ENCODE measurements at regions not wholly inside any gene's neighbourhood (a gene's known extent, or its start where the extent isn't known, plus 50 kb on each side); places are given as distances from the start of the nearest gene placed in this dataset.

DNA sequence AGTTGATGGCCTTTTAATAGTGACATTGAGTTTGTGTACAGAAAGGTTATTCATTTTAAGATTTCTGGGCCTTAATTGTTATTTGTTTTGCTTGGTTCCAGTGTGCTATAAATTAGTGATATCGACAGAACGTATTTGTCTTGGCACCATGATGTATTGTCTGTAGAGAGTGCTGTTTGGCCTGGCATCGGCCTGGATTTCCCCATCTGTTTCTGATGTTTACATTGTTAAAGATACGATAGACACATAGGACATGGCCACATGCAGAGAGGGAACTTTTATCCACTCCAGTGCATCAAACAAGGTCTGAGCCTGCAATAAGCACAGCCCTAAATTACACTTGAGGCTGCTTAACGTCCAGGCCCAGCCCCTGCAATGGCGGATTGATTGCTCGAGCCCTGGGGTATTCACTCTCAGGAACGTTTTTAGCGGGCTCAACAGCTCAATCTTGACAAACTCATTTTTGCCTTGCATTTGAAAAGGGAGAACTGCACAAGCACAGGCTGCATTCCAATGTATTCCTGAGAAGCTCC lies 144.7 kb downstream of the SLC4A3 start:
- peak; percentile 45 for DNase-seq

DNA sequence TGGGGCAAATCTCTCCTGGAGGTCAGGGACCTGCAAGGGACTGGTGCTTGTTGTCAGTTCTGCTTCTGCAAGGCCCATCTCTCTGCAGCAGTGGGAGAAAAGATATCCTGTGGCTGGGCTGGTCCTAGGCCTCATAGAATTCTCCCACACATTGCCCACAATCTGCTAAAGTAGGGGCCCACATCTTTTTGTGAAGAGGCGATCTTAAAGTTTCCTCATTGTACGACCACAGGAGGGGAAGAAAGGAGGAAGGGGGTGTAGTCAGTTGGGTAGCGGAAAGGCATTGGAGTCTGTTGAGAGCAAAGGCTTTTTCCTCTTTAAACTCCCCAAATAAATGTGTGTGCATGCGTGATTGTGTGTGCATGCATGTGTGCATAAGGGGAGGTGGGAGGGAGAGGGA lies 145.3 kb downstream of the SLC4A3 start:
- peak; percentile 49 for DNase-seq

GRCh38 chr2:219775506-219775905 lies 148.1 kb downstream of the SLC4A3 start:
- no peak for DNase-seq

DNA sequence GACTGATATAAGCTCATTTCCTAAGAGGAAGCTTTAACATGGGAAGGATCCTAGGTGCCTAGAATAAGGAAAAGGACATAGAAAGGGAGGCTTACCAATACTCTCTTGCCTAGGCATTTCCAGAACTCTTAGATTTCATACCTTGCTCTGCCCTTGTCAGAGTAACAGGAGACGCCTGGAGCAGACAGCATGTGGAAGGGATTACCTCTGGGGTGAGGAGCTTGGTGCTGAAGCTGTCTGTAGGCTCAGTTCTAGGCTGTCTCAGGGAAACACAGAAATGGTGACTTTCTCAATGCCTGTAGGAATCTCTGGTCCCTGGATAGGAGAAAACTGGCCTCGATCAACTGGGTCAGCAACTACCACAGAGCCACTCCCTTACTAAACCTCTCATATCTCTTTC lies 150.0 kb downstream of the SLC4A3 start:
- no peak for DNase-seq

DNA sequence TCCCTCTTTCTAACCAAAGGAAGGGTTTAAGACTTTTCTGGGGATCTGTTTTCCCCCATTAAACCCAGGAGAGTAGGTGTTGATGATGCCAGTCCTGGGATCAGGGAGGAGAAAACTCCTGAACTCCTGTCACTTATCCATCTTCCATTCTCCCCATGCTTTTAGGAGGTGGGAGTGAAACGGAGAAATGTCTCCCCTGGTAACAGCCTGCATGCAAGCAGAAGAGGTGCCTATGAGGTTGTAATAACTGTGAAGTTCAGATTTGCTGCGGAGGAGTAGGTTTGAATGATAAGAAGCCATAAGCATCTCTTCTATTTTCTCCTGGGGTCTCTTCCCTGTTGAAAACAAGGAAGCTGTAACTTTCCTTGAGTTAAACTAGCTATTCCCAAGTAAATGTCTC lies 150.8 kb downstream of the SLC4A3 start:
- DNase-seq: no peak

DNA sequence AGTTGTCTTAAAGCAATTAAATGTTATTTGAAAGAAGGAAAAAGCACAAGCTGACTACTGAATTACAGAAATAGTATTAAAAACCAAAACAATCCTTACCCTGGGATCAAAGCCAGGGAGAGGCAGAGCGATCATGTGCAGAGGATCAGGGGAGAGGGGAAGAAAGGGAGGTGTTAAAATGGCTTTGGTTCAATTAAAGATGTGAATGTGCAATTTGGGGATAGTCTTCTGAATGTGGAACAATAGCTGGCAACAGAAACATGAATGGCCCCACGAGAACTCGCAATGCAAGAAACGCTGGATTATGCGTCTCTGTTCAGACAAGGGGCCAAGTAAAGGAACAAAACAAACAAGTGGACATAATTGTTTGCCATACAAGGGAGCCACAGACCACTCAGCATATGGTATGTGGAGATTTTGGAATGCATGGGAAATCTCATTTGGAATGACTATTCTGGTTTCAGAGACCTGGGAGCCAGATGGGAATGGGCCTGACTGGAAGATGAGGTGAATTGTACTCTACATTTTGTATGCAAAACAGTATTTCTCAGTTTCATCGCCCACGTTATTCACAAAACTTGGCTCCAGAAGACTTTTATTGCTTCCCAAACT lies 155.4 kb downstream of the SLC4A3 start:
- no peak for DNase-seq

GRCh38 chr2:219783359-219783975 lies 156.0 kb downstream of the SLC4A3 start:
- DNase-seq: no peak

DNA sequence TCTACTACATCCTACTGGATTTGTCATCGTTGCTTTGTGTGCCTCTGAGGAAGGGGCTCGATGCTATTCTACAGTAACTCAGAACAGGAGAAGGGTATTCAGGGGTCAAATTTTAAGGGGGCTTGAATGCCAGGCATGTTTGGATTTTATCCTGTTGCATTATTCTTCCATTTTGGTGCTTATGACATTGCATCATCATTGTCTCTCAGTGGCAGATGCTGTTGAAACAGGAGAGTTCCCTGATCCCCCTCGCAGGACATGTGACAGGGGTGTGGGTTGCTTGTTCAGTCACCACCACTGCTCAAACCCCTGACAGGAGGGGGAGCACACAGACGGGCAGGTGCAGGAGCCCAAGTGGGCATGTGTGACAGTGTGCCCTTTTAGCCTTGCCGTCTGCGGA lies 156.7 kb downstream of the SLC4A3 start:
- DNase-seq: no peak

DNA sequence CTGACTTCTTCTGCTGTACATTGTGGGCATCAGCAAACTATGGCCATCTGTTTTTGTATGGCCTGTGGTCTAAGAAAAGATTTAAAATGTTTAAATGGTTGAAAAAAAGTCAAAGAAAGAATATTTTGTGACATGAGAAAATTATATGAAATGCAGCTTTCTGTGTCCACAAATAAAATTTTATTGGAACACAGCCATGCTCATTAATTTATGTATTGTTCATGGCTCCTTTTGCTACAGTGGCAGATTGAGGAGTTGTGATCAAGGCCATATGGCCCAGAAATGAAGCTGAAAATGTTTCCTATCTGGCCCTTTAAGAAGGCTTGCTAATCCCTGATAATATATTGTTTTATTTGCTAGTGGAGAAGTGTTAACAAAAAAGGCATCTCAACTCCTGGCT lies 162.0 kb downstream of the SLC4A3 start:
- DNase-seq: no peak

DNA sequence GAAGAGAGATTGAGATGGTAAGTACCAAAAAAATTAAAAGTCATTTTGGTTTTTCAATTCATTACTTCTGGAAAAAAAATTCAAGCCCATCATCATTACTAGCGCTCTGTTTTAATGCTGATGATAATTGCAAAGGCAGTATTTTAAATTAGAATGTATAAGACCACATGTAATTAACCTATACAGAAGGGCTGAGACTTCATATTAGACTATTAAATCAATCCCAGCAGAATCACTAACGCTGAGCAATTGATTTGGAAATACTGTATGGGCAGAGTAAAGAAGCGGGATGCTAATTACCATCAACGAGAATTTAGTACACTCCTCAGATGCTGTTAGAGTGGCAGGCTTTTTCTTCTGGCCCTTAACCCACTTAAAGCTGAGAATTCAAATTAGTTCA lies 165.0 kb downstream of the SLC4A3 start:
- no peak for DNase-seq

DNA sequence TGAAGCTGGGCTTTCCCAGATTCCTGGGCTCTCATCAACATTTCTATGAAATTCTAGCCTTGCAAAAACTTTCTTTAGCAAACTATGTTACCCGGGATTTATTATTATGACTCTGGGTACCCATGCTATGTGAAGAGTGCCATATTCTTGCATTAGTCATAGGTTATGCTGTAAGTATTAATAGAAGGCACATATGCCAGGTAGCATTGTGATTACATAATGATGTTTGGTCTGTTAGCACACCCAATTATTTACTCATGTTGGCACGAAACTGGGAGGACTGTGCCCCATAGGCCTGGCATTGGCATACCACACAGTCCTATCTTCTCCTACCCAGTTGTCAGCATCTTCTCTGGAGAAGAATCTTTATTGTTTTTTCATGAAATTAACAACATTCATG lies 171.0 kb downstream of the SLC4A3 start:
- no peak for DNase-seq

GRCh38 chr2:219803294-219803693 lies 175.9 kb downstream of the SLC4A3 start:
- no peak for DNase-seq

DNA sequence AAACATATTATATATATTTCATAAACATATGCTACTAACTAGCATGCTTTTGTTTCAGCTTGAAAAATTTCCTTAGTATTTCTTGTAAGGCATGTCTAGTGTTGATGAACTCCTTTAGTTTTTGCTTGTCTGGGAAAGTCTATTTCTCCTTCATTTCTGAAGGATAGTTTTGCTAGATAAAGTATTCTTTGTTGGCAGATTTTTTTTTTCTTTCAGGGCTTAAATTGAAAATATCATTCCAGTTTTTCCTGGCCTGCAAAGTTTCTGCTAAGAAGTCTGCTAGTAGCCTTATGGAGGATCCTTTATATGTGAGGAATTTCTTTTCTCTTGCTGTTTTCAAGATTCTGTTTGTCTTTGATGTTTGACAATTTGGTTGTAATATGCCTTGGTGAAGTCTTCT lies 183.5 kb downstream of the SLC4A3 start:
- DNase-seq: no peak

DNA sequence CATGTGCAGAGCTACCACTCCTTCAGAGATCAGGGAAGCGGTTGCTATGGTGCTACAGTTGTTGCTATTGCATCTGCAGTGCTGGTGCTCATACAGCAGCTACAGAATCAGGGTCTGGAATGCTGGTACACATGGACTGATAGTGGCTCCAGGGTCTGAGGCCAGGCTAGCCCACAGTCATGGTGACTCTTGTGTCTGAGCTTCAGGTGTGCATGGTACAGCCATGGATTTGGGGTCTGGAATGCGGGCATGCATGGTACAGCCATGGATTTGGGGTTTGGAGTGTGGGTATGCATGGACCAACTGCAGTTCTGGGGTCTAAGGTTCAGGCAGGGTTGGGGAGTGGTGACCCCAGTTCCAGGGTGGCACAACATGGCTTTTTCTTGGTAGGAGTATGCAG lies 185.2 kb downstream of the SLC4A3 start:
- DNase-seq: no peak

DNA sequence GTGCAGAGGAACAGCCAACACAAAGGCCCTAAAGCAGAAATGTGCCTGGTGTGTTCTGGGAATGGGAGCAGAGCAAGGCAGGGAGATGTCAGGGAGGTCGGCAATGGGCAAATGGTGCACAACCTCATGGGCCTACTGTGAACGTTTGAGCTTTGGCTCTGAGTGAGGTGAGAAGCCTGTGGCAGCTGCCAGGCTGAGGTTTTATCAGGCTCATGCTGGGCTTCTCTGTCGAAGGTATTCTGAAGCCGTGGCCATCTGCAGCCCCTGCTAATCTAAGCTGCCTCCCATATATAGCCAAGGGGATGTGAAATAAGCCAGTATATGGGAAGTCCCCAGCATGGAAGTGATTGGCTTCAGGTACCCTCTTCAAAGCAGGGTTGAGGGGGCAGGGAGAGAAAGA lies 193.3 kb downstream of the SLC4A3 start:
- no peak for DNase-seq

DNA sequence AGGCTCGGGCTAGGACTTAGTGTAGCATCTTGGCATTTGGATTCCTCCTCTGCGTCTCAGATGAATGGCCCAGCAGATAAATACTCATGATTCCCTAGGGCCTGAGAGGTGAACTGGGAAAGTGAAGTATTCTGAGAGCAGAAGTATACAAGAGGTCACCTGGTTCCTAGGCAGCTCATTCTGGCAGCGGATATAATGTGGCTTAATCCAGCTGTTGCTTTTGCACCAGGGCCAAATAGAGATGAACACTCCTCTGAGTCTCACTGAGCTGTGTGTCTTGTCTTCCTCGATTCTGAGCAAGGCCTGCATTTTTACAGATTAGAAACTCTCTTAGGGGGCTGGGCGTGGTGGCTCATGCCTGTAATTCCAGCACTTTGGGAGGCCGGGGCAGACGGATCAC lies 196.1 kb downstream of the SLC4A3 start:
- DNase-seq: no peak

DNA sequence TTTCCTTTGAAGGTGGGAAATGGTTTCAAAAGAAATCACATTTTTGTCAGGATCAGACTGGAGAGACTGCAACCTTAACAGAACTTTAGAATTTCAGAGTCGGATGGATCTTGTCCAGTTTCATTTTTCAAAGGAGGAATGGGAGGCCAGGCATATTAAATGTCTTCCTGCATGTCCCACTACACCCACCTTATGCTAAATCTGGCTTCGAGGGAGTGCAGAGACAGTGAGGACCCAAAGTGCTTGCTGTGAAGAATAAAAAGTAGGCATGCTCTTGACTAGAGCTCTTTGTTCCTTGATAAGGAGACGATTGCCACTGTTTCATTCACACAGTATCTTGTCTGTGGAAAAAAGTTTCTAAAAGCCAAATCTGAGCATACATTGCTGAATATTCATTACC lies 197.6 kb downstream of the SLC4A3 start:
- no peak for DNase-seq

GRCh38 chr2:219828127-219828526 lies 200.7 kb downstream of the SLC4A3 start:
- no peak for DNase-seq

DNA sequence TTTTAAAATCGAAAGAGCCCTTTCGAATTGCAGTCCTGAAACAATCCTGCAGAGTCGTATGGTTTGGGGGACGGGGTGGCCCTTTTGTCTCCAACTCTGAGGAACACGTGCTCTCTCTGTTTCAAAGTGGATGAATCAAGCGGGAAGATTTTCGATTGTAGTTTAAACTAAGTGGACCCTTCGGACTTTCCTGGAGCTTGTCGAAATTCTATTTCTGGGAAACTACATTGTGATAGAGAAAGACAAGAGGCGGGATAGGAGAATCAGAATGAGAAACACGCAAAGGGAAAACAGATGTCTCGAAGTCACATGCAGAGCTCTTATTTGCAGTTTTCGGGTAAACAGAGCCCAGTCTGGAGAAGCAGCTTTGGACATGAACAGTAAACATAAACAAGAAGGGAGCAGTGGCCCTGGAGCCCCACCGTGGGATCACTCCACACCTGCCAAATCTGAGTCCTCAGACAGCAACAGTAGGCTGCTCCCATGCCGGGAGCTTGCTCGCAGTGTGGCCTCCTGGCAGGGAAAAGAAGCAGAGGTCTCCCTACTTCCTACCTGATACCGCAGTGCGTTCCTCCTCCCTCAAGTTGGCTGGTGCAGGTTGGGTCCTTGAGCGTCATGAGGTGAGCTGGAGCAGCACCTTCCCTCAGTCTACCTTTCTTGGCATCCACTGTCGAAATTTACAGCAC lies 202.4 kb downstream of the SLC4A3 start:
- DNase-seq: no peak

- DNase-seq: no peak
These were observed 202.9 kb downstream of the SLC4A3 start for GRCh38 chr2:219830353-219830738.

- no peak for DNase-seq
These were observed 204.5 kb downstream of the SLC4A3 start for GRCh38 chr2:219831957-219832356.

- DNase-seq: no peak
These were observed 205.5 kb downstream of the SLC4A3 start for GRCh38 chr2:219832904-219833303.

DNA sequence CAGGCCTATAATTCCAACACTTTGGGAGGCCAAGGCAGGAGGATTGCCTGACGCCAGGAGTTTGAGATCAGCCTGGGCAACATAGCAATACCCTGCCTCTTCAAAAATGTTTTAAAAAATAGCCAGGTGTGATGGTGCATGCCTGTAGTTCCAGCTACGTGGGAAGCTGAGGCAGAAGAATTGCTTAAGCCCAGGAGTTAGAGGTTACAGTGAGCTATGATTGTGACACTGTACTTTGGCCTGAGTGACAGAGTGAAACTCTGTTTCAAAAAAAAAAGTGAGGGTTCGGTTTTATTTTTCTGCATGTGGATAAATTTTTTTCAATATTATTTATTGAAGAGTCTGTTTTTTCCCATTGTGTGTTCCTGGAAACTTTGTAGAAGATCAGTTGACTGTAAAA lies 208.1 kb downstream of the SLC4A3 start:
- DNase-seq: no peak

- no peak for DNase-seq
These were observed 209.3 kb downstream of the SLC4A3 start for GRCh38 chr2:219836647-219837177.
